ENCODE measurements at regions not wholly inside any gene's neighbourhood (a gene's known extent, or its start where the extent isn't known, plus 50 kb on each side); places are given as distances from the start of the nearest gene placed in this dataset.

- no peak for DNase-seq (ENCODE audit: low spot score)
These were observed 1848.9 kb upstream of the TENM3 start for GRCh38 chr4:180394312-180394711.

- DNase-seq (ENCODE audit: low spot score), result no peak
These were observed 1848.5 kb upstream of the TENM3 start for GRCh38 chr4:180394730-180395129.

GRCh38 chr4:180398564-180398963 is 1844.6 kb upstream of the TENM3 start:
- DNase-seq (ENCODE audit: low spot score), result no peak

DNA sequence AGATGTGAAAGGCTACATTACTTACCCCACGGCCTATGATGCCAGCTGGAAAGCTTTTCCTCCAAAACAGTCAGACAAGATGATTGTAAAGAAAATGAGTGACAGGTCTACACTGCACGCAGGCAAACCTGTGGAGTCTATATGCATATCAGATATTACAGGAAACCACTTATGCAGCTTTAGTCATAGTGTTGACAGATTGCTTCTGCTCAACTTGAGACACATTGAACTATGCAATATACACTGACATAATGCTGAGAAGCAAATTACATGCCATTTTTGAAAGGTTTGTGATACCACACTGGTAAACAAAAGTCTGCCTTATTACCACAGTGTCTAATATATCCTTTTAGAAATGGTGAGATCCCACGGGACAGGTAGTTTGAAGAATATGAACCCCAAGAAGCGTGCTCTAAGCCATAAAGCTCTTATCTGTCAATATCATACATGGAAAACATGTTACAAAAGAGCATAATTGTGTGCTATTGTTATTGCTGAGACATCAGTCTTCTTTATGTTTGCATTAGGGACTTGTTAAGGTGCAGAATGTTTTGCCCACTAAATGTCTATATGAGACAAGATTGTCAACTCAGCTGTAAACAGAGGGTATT is 1835.8 kb upstream of the TENM3 start:
- DNase-seq (ENCODE audit: low spot score), result no peak

- DNase-seq (ENCODE audit: low spot score), result no peak
These were observed 1824.2 kb upstream of the TENM3 start for GRCh38 chr4:180418819-180419531.

GRCh38 chr4:180422989-180423711 is 1820.1 kb upstream of the TENM3 start:
- DNase-seq (ENCODE audit: low spot score), result no peak

DNA sequence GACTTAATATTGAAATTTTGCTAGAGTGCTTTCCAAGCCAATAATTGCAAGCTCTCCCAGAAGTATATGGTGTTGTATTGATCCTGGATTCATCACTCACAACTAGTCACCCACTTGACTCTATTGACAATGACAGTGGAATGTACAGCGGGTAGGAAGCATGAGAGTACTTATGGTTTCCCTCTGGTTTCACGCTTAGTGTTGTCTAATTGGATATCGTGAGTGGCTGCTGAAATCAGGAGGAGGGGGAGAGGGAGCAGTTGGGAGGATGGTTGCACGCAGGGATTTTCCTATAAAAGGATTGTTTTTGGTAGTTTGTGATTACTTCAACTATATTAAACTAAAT is 1819.5 kb upstream of the TENM3 start:
- no peak for DNase-seq (ENCODE audit: low spot score)

DNA sequence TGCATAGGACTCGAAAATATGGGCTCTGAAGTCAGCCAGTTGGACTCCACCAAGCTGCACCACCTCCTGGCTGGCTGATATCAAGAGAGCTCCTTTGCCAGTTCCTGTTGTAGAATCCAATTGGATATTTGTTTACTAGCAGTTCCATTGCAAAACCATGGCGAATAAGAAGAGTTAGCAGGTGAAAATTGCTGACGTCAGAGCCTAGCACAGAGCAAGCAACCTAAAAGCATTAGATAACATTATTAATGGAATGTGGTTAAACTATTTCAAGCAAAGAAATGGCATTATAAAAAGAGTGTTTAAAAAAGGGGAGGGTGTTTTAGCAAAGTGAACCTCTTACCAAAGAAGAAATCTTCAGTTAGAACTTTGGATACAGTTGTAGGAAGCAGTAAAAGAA is 1816.3 kb upstream of the TENM3 start:
- DNase-seq (ENCODE audit: low spot score), result no peak

DNA sequence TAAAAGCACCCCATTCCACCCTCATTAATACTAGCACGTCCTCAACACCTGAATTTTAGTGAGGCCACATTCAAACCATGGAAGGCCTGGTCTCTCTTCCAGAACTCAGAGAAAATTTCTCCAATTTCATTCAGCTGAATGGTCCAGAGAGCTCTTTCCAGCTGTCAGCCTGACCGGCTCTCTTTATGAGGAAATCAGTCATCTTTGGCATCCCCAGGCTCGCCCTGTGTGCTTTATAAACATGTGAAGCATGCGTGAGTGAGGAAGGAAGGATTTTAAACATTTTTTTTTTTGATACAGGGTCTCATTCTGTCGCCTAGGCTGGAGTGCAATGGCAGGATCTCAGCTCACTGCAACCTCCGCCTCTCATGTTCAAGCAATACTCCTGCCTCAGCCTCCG is 1812.9 kb upstream of the TENM3 start:
- no peak for DNase-seq (ENCODE audit: low spot score)

DNA sequence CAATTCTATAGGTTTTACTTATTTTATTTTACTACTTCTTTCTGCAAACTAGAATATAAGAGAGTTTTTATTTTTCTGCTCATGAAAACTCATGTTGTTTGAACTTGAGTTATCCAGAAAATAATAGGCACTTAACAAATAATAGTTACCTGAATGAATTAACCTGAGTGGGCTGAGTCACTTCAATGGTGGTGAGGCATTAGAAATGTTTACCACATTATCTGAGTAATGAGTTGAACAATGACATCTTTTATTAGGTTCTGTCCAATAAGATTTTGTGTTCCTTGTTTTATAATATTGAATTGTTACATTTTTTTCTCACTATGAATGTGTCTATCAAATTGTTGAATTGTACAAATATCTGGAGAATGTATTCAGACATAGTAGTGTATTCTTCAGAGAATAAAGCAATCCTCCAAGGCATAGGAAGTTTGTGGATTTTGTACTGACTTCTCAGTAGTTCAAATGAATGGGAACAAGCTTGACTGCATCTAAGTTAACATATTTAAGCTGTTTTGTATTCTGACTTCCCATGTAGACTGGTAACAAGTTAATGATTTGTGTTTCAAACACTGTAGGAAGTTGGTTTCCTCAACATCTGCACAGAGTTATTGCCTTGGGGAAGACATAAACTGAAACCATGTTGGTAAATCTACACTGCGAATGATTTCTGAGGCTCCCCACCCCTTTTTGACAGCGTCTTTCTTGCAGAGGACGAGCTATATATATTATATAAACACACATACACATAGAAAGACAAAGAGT is 1808.9 kb upstream of the TENM3 start:
- DNase-seq (ENCODE audit: low spot score), result no peak

GRCh38 chr4:180436361-180436760 is 1806.8 kb upstream of the TENM3 start:
- no peak for DNase-seq (ENCODE audit: low spot score)

- no peak for DNase-seq (ENCODE audit: low spot score)
These were observed 1805.6 kb upstream of the TENM3 start for GRCh38 chr4:180437601-180438000.

- DNase-seq (ENCODE audit: low spot score), result no peak
These were observed 1794.9 kb upstream of the TENM3 start for GRCh38 chr4:180448306-180448705.

GRCh38 chr4:180449395-180449956 is 1793.7 kb upstream of the TENM3 start:
- no peak for DNase-seq (ENCODE audit: low spot score)

- DNase-seq (ENCODE audit: low spot score), result no peak
These were observed 1788.0 kb upstream of the TENM3 start for GRCh38 chr4:180455226-180455625.

- DNase-seq (ENCODE audit: low spot score), result no peak
These were observed 1786.3 kb upstream of the TENM3 start for GRCh38 chr4:180456928-180457327.

GRCh38 chr4:180462116-180462515 is 1781.1 kb upstream of the TENM3 start:
- no peak for DNase-seq (ENCODE audit: low spot score)

GRCh38 chr4:180465364-180465763 is 1777.8 kb upstream of the TENM3 start:
- DNase-seq (ENCODE audit: low spot score), result no peak

- DNase-seq (ENCODE audit: low spot score), result no peak
These were observed 1760.2 kb upstream of the TENM3 start for GRCh38 chr4:180483036-180483435.

DNA sequence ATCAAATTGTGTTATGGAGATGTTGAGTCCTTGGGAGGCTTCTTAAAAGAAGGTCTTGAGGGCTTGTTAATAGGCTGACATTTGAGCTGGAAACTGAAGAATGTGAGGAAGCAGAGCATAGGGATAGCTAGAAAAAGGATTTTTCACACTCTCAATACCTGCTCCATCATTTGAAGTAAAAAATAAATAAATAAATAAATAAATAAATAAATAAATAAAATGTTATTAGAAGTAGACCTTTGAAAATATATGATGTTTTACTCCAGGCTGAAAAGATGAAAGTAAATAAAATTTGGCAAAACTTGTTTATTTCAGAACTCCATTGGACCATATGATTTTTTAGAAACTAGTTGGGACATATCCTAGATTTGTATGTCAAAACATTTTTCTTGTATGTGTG is 1757.8 kb upstream of the TENM3 start:
- no peak for DNase-seq (ENCODE audit: low spot score)

- no peak for DNase-seq (ENCODE audit: low spot score)
These were observed 1756.9 kb upstream of the TENM3 start for GRCh38 chr4:180486342-180486741.

DNA sequence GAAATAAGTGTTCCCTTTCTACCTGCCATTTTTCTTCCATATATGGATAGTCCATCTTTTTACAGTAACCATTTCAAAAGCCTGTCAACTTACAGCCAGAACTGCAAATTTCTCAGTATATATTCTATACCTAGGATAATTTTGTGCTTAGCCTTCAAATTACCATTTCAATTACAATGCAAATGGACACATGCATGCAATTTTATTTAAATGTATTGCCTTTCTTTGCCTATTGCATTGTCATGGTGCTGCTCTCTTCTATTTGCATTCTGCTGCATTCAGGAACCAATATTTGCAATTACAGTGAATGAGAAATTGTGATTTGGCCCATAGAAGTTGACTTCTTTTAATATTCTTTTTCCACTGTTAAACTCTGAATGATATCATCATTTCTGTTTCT is 1753.4 kb upstream of the TENM3 start:
- no peak for DNase-seq (ENCODE audit: low spot score)
